GM12878 (cell line): ENCODE measurements at regions not wholly inside any gene's neighbourhood (a gene's known extent, or its start where the extent isn't known, plus 50 kb on each side); places are given as distances from the start of the nearest gene placed in this dataset.
A peak's percentile ranks its signal among the peaks of the same experiment; 100 is the strongest.

Experiments used
- ATF3 ChIP-seq: IDR thresholded peaks from 2 replicates; pipeline ENCODE4 v1.6.1; 2011; ENCODE audit warnings: low read depth, mild to moderate bottlenecking, low read length, moderate library complexity, borderline replicate concordance; ENCODE audit errors: extremely low read depth
- BACH1 ChIP-seq: fragments of 450-650 bp; IDR thresholded peaks from 2 replicates; pipeline ENCODE4 v1.6.1; 2017; ENCODE audit warnings: mild to moderate bottlenecking, borderline replicate concordance
- BHLHE40 ChIP-seq, 2 experiments: fragments of 450-650 bp in 1 of 2; IDR thresholded peaks; 2 replicates each; pipeline ENCODE4 v1.6.1; 2011 to 2017; ENCODE audit warnings: low read depth in 2 of 2, borderline replicate concordance in 1 of 2, improper control_type of control experiment in 1 of 2, low read length in 1 of 2, mild to moderate bottlenecking in 1 of 2
- EGR1 ChIP-seq, 2 experiments: IDR thresholded peaks; 1 replicate in 1 of 2; 2 replicates in 1 of 2; pipeline ENCODE4 v1.6.1; 2011 to 2012; ENCODE audit warnings: low read depth in 2 of 2, low read length in 2 of 2, borderline replicate concordance in 1 of 2, mild to moderate bottlenecking in 1 of 2, moderate library complexity in 1 of 2
- FOXK2 ChIP-seq: fragments of 450-650 bp; IDR thresholded peaks from 2 replicates; pipeline ENCODE4 v1.6.1; 2017; ENCODE audit warnings: mild to moderate bottlenecking, moderate library complexity
- FOXM1 ChIP-seq: IDR thresholded peaks from 2 replicates; pipeline ENCODE4 v1.6.1; 2012; ENCODE audit warnings: low read depth, mild to moderate bottlenecking, inconsistent platforms, low read length, moderate library complexity
- JUNB ChIP-seq: IDR thresholded peaks from 2 replicates; pipeline ENCODE4 v1.6.1; 2016; ENCODE audit warnings: antibody characterized with exemption, mild to moderate bottlenecking
- MEF2A ChIP-seq: IDR thresholded peaks from 2 replicates; pipeline ENCODE4 v1.6.1; 2011; ENCODE audit warnings: low read depth, mild to moderate bottlenecking, low read length, moderate library complexity; ENCODE audit not compliant: insufficient read depth
- MYC ChIP-seq: IDR thresholded peaks from 2 replicates; pipeline ENCODE4 v1.6.1; 2011; ENCODE audit warnings: mild to moderate bottlenecking, low read length, moderate library complexity, inconsistent platforms; ENCODE audit not compliant: insufficient read depth, insufficient replicate concordance, insufficient read length, severe bottlenecking
- NFIC ChIP-seq: IDR thresholded peaks from 2 replicates; pipeline ENCODE4 v1.6.1; 2012; ENCODE audit warnings: low read depth, mild to moderate bottlenecking, inconsistent platforms, low read length, moderate library complexity
- NFYB ChIP-seq: IDR thresholded peaks from 2 replicates; pipeline ENCODE4 v1.6.1; 2011; ENCODE audit warnings: low read depth, mild to moderate bottlenecking, low read length, improper control_type of control experiment, moderate library complexity; ENCODE audit not compliant: insufficient read depth
- NKRF ChIP-seq: fragments of 450-650 bp; conservative IDR thresholded peaks from 2 replicates; pipeline ENCODE4 v1.6.1; 2017; ENCODE audit warnings: mild to moderate bottlenecking, moderate library complexity
- NR2C1 ChIP-seq: fragments of 450-650 bp; IDR thresholded peaks from 2 replicates; pipeline ENCODE4 v1.6.1; 2017; ENCODE audit warnings: antibody characterized with exemption, mild to moderate bottlenecking, moderate library complexity
- POLR2A ChIP-seq: IDR thresholded peaks from 2 replicates; pipeline ENCODE4 v1.6.1; 2011; ENCODE audit warnings: low read depth, mild to moderate bottlenecking, low read length
- RCOR1 ChIP-seq: conservative IDR thresholded peaks from 2 replicates; pipeline ENCODE4 v1.6.1; 2012; ENCODE audit warnings: low read depth, low read length, improper control_type of control experiment
- RELA ChIP-seq: fragments of 450-650 bp; IDR thresholded peaks from 2 replicates; pipeline ENCODE4 v1.8.0; 2014; ENCODE audit warnings: borderline replicate concordance; ENCODE audit not compliant: partially characterized antibody
- RUNX3 ChIP-seq: IDR thresholded peaks from 2 replicates; pipeline ENCODE4 v1.6.1; 2012; ENCODE audit warnings: low read length, inconsistent platforms
- SREBF1 ChIP-seq: IDR thresholded peaks from 2 replicates; pipeline ENCODE4 v1.6.1; 2012; ENCODE audit warnings: mild to moderate bottlenecking, low read length
- SRF ChIP-seq, 2 experiments: IDR thresholded peaks; 2 replicates each; pipeline ENCODE4 v1.6.1; 2011; ENCODE audit warnings: low read depth in 2 of 2, low read length in 2 of 2, mild to moderate bottlenecking in 1 of 2, moderate library complexity in 1 of 2
- TBL1XR1 ChIP-seq: IDR thresholded peaks from 2 replicates; pipeline ENCODE4 v1.6.1; 2012; ENCODE audit warnings: low read depth, low read length, improper control_type of control experiment
- TCF3 ChIP-seq: IDR thresholded peaks from 2 replicates; pipeline ENCODE4 v1.6.1; 2012; ENCODE audit warnings: low read depth, mild to moderate bottlenecking, low read length, borderline replicate concordance; ENCODE audit not compliant: insufficient read depth
- ZNF217 ChIP-seq: fragments of 450-650 bp; IDR thresholded peaks from 2 replicates; pipeline ENCODE4 v1.6.1; 2017; ENCODE audit warnings: antibody characterized with exemption, mild to moderate bottlenecking
- ZZZ3 ChIP-seq: IDR thresholded peaks from 2 replicates; pipeline ENCODE4 v1.6.1; 2011; ENCODE audit warnings: low read depth; ENCODE audit not compliant: control insufficient read depth, insufficient read length
- TF ChIP-seq, protein P1 (sequence below): fragments of 450-650 bp; IDR thresholded peaks from 2 replicates; pipeline ENCODE4 v1.6.1; 2017; ENCODE audit warnings: mild to moderate bottlenecking, low read depth, inconsistent platforms; ENCODE audit not compliant: poor library complexity, severe bottlenecking
- TF ChIP-seq, protein P2 (sequence below): fragments of 450-650 bp; IDR thresholded peaks from 2 replicates; pipeline ENCODE4 v1.6.1; 2016; ENCODE audit warnings: mild to moderate bottlenecking
- TF ChIP-seq, protein P3 (sequence below): fragments of 450-650 bp; IDR thresholded peaks from 2 replicates; pipeline ENCODE4 v1.6.1; 2017; ENCODE audit warnings: low read depth, mild to moderate bottlenecking, moderate library complexity

DNA sequence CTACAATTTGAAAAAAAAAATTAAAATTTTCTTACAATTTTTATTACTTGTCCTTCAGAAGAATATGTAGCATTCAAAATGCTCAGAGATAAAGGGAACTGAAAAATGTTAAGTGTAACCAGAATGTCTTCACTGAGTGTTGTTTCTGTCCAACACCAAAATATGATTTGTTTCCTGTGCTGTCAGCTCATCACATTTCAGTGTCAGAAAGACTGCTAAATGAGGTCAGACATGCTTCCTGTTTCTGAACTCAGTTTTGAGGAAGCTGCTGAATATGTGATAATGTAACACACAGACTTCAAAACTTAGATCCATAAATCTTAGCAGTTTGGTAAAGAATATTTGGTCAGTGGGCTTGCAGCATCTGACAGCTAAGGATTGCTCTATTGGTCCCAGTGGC, 1849.7 kb downstream of the PCDH7 start (continued):
- TF ChIP-seq, protein P1, sequence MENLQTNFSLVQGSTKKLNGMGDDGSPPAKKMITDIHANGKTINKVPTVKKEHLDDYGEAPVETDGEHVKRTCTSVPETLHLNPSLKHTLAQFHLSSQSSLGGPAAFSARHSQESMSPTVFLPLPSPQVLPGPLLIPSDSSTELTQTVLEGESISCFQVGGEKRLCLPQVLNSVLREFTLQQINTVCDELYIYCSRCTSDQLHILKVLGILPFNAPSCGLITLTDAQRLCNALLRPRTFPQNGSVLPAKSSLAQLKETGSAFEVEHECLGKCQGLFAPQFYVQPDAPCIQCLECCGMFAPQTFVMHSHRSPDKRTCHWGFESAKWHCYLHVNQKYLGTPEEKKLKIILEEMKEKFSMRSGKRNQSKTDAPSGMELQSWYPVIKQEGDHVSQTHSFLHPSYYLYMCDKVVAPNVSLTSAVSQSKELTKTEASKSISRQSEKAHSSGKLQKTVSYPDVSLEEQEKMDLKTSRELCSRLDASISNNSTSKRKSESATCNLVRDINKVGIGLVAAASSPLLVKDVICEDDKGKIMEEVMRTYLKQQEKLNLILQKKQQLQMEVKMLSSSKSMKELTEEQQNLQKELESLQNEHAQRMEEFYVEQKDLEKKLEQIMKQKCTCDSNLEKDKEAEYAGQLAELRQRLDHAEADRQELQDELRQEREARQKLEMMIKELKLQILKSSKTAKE, result peak; percentile 35
- TF ChIP-seq NR2C1, result no peak
- TF ChIP-seq TBL1XR1, result no peak
- no peak for TF ChIP-seq TCF3
- no peak for TF ChIP-seq NFYB
- no peak for TF ChIP-seq SRF (IDR thresholded peaks at IDR 0.05; ENCODE audit: low read depth in 2 of 2, low read length in 2 of 2)
- no peak for TF ChIP-seq EGR1 (IDR thresholded peaks at IDR 0.05; ENCODE audit: borderline replicate concordance in 1 of 2, low read depth in 2 of 2, low read length in 2 of 2)
- no peak for TF ChIP-seq SREBF1
- peak; percentile 73; the same call in 1 of the 2 replicates for TF ChIP-seq BACH1
- no peak for TF ChIP-seq RUNX3
- TF ChIP-seq RELA, result no peak
- no peak for TF ChIP-seq ZZZ3
- TF ChIP-seq FOXK2, result no peak
- TF ChIP-seq, protein P2, sequence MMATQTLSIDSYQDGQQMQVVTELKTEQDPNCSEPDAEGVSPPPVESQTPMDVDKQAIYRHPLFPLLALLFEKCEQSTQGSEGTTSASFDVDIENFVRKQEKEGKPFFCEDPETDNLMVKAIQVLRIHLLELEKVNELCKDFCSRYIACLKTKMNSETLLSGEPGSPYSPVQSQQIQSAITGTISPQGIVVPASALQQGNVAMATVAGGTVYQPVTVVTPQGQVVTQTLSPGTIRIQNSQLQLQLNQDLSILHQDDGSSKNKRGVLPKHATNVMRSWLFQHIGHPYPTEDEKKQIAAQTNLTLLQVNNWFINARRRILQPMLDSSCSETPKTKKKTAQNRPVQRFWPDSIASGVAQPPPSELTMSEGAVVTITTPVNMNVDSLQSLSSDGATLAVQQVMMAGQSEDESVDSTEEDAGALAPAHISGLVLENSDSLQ, result peak; percentile 89
- TF ChIP-seq, protein P3, sequence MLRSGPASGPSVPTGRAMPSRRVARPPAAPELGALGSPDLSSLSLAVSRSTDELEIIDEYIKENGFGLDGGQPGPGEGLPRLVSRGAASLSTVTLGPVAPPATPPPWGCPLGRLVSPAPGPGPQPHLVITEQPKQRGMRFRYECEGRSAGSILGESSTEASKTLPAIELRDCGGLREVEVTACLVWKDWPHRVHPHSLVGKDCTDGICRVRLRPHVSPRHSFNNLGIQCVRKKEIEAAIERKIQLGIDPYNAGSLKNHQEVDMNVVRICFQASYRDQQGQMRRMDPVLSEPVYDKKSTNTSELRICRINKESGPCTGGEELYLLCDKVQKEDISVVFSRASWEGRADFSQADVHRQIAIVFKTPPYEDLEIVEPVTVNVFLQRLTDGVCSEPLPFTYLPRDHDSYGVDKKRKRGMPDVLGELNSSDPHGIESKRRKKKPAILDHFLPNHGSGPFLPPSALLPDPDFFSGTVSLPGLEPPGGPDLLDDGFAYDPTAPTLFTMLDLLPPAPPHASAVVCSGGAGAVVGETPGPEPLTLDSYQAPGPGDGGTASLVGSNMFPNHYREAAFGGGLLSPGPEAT, result no peak
- TF ChIP-seq BHLHE40 (IDR thresholded peaks at IDR 0.05; ENCODE audit: borderline replicate concordance in 1 of 2, low read depth in 2 of 2, low read length in 1 of 2), result no peak
- no peak for TF ChIP-seq NFIC
- TF ChIP-seq FOXM1, result no peak
- no peak for TF ChIP-seq MYC
- no peak for TF ChIP-seq ZNF217
- TF ChIP-seq NKRF, result no peak
- TF ChIP-seq JUNB, result no peak
- TF ChIP-seq ATF3, result no peak
- no peak for TF ChIP-seq POLR2A
- no peak for TF ChIP-seq RCOR1
- TF ChIP-seq MEF2A, result no peak
